GM21723 (cell line): ENCODE measurements at regions not wholly inside any gene's neighbourhood (a gene's known extent, or its start where the extent isn't known, plus 50 kb on each side); places are given as distances from the start of the nearest gene placed in this dataset.

Source experiments
- ATAC-seq: cut with Tn5 transposase; IDR thresholded peaks from one replicate; pipeline ENCODE4 v1.9.1; 2021; ENCODE audit warnings: mild to moderate bottlenecking, moderate library complexity; ENCODE audit not compliant: unreplicated experiment

DNA sequence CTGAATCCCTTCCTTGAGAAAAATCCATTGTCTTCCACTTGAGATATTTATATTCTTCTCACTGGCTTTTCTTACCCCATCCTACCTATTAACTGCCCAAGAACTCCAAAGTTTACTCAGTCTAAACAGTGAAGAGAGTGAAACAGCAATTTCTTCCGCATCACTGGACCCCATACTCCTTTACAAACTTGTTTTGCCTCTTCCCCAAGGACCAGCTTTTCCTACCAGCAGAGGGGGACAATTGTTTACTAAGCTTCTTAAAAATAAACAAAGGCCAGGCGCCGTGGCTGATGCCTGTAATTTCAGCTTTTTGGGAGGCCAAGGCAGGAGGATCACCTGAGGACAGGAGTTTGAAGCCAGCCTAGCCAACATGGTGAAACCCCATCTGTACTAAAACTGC, 52.0 kb downstream of the LRATD1 start:
- ATAC-seq = no peak

GRCh38 chr2:14690926-14691325, 58.4 kb downstream of the LRATD1 start:
- no peak for ATAC-seq

- no peak for ATAC-seq
These were observed 61.4 kb downstream of the LRATD1 start for GRCh38 chr2:14693874-14694273.

DNA sequence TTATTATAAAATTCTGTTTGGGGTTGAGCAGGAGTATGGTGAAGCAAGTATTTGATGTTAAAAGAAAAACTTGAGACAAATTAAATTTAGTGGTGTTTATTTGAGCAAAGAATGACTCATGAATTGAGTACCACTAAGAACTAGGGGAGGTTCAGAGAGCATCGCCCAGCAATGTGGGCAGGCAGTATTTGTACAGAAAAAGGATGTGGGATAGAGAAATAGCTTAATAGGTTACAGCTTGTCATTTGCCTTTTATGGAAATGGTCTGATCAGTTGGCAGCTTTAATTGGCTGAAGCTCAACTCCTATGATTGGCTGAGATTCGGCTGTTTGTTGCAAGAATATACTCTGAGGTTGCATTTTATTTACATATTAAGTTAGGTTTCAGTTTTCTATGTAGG, 68.2 kb downstream of the LRATD1 start:
- ATAC-seq = no peak

DNA sequence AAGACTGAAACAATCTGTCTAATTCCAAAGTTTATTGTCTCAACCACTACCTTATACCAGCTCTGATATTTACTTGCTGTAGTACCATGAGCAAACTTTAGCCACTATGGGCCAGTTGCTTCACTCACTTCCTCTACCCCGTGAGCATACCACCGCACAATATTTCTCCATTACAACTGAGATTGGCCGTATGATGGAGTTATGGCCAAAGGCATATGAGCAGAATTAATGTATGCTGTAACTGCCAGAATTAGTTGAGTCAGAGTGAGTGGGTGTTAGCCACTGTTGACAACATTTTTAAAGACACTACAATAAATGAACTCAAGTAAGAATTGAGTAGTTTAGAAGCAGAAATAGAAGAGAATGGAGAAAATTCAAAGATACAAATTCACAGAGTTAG, 69.7 kb downstream of the LRATD1 start:
- ATAC-seq = no peak

DNA sequence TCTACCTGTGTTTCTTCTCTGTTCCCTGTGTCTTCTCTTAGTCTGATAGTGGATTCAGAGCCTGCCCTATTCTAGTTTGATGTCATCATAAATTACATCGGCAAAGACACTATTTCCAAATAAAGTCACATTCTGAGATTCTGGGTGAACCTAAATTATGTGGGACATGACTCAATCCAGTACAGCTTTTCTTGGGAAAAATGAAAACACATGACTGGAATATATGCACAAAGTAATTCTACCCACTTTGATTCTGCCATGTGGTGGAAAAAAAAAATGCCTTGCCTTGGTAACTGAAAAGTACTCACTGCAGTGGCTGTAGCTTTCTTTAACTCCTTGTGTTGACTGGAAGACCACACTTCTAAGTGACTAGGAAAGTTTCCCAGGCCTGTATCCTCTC, 73.7 kb downstream of the LRATD1 start:
- ATAC-seq = no peak

GRCh38 chr2:14712111-14712510, 79.6 kb downstream of the LRATD1 start:
- no peak for ATAC-seq

GRCh38 chr2:14713248-14713647, 80.7 kb downstream of the LRATD1 start:
- ATAC-seq = no peak

DNA sequence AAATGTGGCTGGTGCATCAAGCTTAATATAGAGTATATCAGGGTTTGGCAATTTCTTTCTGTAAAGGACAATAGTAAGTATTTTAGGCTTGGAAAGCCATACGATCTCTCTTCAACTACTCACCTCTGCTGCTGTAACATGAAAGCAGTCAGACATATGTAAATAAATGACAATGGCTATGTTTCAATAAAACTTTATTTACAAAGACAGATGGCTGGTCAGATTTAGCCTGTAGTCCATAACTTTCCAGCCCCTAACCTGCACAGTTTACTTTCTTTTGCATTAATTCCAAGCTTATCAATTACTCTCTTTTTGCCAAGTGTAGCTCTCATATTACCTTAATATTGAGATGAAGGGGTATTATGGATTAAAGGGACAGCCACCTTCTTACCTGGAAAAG, 83.1 kb downstream of the LRATD1 start:
- ATAC-seq = no peak

DNA sequence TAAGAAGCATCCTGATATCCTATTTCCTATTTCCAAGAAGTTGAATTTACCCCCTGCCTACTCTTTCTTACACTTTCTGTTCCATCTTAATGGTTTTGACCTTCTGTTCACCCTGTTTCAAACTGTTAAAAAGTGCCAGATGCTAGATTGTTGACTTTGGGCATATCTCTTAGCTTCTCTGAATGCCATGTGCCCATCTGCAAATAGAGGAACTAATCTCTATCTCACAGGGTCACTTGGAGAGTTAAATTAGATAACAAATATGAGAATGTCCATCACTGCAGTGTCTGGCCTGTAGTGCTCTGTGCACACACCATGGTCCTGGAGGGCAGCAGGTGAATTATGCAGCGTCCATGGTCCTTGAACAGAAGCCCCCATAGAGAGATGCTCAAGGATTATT, 83.8 kb downstream of the LRATD1 start:
- no peak for ATAC-seq

- ATAC-seq = no peak
These were observed 84.6 kb downstream of the LRATD1 start for GRCh38 chr2:14717131-14717530.

- no peak for ATAC-seq
These were observed 87.8 kb downstream of the LRATD1 start for GRCh38 chr2:14720319-14720718.

DNA sequence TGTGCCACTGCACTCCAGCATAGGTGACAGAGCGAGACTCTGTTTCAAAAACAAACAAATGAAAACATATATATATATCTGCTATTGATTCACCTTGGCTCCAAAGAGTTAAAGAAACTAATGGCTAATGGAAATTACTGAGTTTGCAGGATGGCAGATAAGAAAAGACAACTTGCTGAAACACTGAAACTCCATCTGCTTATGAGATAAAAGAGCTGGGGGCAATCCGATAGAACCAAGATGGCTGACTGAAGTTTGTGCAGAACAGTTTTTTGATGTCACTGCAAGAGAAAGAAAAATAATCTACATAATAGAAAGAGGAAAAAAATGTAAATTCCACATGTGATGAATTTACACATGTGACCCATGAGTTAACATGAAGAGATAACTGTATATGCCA, 88.2 kb downstream of the LRATD1 start:
- no peak for ATAC-seq

- no peak for ATAC-seq
These were observed 90.5 kb downstream of the LRATD1 start for GRCh38 chr2:14722904-14723570.

DNA sequence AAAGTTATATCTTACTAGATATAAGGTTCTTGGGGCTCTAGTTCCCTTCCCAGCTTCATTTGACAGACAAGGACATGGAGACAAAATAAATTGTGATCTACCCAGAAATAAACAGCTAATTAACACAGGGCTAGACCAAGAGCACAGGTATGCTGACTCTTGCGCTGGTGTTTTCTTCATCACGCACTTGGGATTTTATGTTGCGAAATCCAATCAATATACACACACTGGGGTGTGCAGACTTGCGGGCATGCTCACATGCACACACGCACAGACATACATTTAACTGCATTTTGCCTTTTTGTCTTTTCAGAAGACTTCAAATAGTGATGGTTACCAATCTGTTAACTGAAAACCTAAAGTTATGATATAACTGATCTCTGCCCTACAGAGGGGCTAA, 91.2 kb downstream of the LRATD1 start:
- no peak for ATAC-seq

- no peak for ATAC-seq
These were observed 103.2 kb downstream of the LRATD1 start for GRCh38 chr2:14735696-14736095.

GRCh38 chr2:14737201-14737600, 104.7 kb downstream of the LRATD1 start:
- ATAC-seq = no peak

GRCh38 chr2:14743861-14744260, 111.3 kb downstream of the LRATD1 start:
- ATAC-seq = no peak

DNA sequence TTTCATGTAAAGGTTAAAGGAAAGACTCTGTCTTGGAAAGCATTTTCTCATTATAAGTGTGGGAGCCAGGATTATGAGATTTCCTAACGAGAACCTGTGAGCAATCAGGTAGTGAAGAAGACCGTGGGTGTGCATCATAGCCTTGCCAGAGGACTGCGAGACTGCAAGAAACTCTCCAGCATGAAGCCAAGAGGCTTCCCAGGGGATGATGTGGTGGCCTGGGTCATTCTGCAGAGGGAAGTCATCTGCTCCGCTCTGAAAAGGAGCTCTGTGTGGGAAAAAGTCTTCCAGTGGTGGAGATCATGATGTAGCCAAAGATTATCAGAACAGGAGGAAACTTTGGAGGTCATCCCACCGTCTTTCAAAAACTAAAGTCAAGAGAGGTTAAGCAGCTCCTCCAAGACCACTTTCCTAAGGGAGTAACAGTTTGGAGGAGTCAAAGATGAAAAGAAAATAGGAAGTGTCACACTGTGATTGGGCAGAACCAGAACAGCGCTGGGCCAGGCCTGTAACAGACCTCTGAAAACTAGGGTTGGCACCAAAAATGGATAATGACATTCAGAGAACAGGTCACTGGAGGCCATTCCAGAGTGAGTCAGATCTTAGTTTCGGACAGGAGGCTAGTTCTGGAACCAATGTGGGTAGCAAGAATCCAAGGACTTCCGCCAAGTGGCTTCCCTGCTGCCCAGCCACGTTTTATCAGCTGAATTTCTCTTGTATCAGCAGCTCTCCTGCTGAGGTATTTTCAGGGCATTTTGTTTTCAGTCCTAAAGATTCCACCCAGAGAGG, 113.0 kb downstream of the LRATD1 start:
- no peak for ATAC-seq

GRCh38 chr2:14746133-14746532, 113.6 kb downstream of the LRATD1 start:
- ATAC-seq = no peak

DNA sequence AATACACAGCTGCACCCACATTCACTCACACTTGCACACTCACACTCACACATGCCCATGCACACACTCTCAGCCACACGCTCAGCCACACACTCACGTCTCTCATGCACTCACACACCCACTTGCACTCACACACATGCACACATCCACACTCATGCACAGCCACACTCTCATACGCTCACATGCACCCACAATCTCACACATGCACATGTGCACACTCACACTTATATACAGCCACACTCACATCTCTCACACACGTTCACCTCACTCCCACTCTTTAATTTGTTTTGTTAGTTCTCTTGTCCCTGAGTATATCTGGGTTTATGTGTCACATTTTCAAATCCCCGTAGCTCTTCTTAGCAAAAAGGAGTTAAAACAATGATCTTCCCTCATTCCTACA, 114.9 kb downstream of the LRATD1 start:
- no peak for ATAC-seq

GRCh38 chr2:14749884-14750283, 117.4 kb downstream of the LRATD1 start:
- ATAC-seq = no peak

- ATAC-seq = no peak
These were observed 117.9 kb downstream of the LRATD1 start for GRCh38 chr2:14750433-14750832.
